SK-N-SH treated with all-trans-retinoic acid at 6 μM for 48 hours (cell line): ENCODE measurements at regions not wholly inside any gene's neighbourhood (a gene's known extent, or its start where the extent isn't known, plus 50 kb on each side); places are given as distances from the start of the nearest gene placed in this dataset.

ENCODE experiments used
- ATAC-seq: fragments of 200-7000 bp; cut with Tn5 transposase; 3 replicates; pipeline ENCODE4 v1.9.1; 2020; ENCODE audit warnings: mild to moderate bottlenecking, moderate library complexity
- ARNTL ChIP-seq: fragments of 450-650 bp; formaldehyde crosslinking; IDR thresholded peaks from 2 replicates; pipeline ENCODE4 v1.5.0; 2020; ENCODE audit warnings: low read depth, mild to moderate bottlenecking, moderate library complexity, borderline replicate concordance
- BACH2 ChIP-seq: fragments of 250-450 bp; sonication (Bioruptor Pico); IDR thresholded peaks from 2 replicates; pipeline ENCODE4 v1.9.0; 2021; ENCODE audit warnings: mild to moderate bottlenecking, borderline replicate concordance
- CSDC2 ChIP-seq: fragments of 250-450 bp; sonication (Bioruptor Pico); IDR thresholded peaks from 2 replicates; pipeline ENCODE4 v1.5.0; 2020; ENCODE audit warnings: mild to moderate bottlenecking, moderate library complexity
- ESRRG ChIP-seq: fragments of 250-450 bp; sonication (Bioruptor Pico); IDR thresholded peaks from 2 replicates; pipeline ENCODE4 v1.6.1; 2021; ENCODE audit warnings: mild to moderate bottlenecking
- GLIS3 ChIP-seq: fragments of 250-450 bp; sonication (Bioruptor Pico); IDR thresholded peaks from 2 replicates; pipeline ENCODE4 v1.5.0; 2020; ENCODE audit warnings: mild to moderate bottlenecking, moderate library complexity
- ISL1 ChIP-seq: fragments of 250-450 bp; sonication (Bioruptor Pico); IDR thresholded peaks from 2 replicates; pipeline ENCODE4 v2.1.2; 2022; ENCODE audit warnings: mild to moderate bottlenecking, moderate library complexity
- OSR1 ChIP-seq: fragments of 250-450 bp; sonication (Bioruptor Pico); IDR thresholded peaks from 2 replicates; pipeline ENCODE4 v1.8.0; 2022; ENCODE audit warnings: moderate library complexity, mild to moderate bottlenecking, inconsistent platforms
- PATZ1 ChIP-seq: fragments of 250-450 bp; sonication (Bioruptor Pico); IDR thresholded peaks from 2 replicates; pipeline ENCODE4 v1.8.0; 2020; ENCODE audit warnings: mild to moderate bottlenecking, moderate library complexity, borderline replicate concordance
- POU6F1 ChIP-seq: fragments of 250-450 bp; sonication (Bioruptor Pico); IDR thresholded peaks from 2 replicates; pipeline ENCODE4 v1.8.0; 2021; ENCODE audit warnings: low read depth, mild to moderate bottlenecking, moderate library complexity, borderline replicate concordance
- PPARA ChIP-seq: fragments of 250-450 bp; sonication (Bioruptor Pico); IDR thresholded peaks from 2 replicates; pipeline ENCODE4 v1.5.0; 2020; ENCODE audit warnings: mild to moderate bottlenecking, borderline replicate concordance
- RARB ChIP-seq: fragments of 250-450 bp; sonication (Bioruptor Pico); IDR thresholded peaks from 2 replicates; pipeline ENCODE4 v1.8.0; 2021; ENCODE audit warnings: mild to moderate bottlenecking, moderate library complexity
- SNAI2 ChIP-seq: fragments of 250-450 bp; sonication (Bioruptor Pico); IDR thresholded peaks from 2 replicates; pipeline ENCODE4 v1.5.0; 2020; ENCODE audit warnings: mild to moderate bottlenecking, moderate library complexity
- TCF4 ChIP-seq: fragments of 250-450 bp; sonication (Bioruptor Pico); IDR thresholded peaks from 2 replicates; pipeline ENCODE4 v1.8.0; 2021; ENCODE audit warnings: mild to moderate bottlenecking, moderate library complexity, borderline replicate concordance
- TSHZ2 ChIP-seq: fragments of 250-450 bp; sonication (Bioruptor Pico); IDR thresholded peaks from 2 replicates; pipeline ENCODE4 v1.5.0; 2020; ENCODE audit warnings: mild to moderate bottlenecking, moderate library complexity
- ZC3H10 ChIP-seq: fragments of 250-450 bp; sonication (Bioruptor Pico); IDR thresholded peaks from 2 replicates; pipeline ENCODE4 v1.5.1; 2021; ENCODE audit warnings: mild to moderate bottlenecking, moderate library complexity
- ZFP30 ChIP-seq: fragments of 450-650 bp; formaldehyde crosslinking; IDR thresholded peaks from 2 replicates; pipeline ENCODE4 v1.5.0; 2022; ENCODE audit warnings: mild to moderate bottlenecking, moderate library complexity
- ZNF565 ChIP-seq: fragments of 450-650 bp; formaldehyde crosslinking; conservative IDR thresholded peaks from 2 replicates; pipeline ENCODE4 v1.5.0; 2020; ENCODE audit warnings: low read depth, mild to moderate bottlenecking, moderate library complexity
- ZNF70 ChIP-seq: fragments of 450-650 bp; formaldehyde crosslinking; IDR thresholded peaks from 2 replicates; pipeline ENCODE4 v1.5.0; 2020; ENCODE audit warnings: mild to moderate bottlenecking, moderate library complexity
- ZNF8 ChIP-seq: fragments of 450-650 bp; formaldehyde crosslinking; IDR thresholded peaks from 2 replicates; pipeline ENCODE4 v1.5.0; 2020; ENCODE audit warnings: mild to moderate bottlenecking, moderate library complexity
- TF ChIP-seq, protein P1 (sequence below): fragments of 250-450 bp; sonication (Bioruptor Pico); IDR thresholded peaks from 2 replicates; pipeline ENCODE4 v1.5.1; 2021; ENCODE audit warnings: mild to moderate bottlenecking, moderate library complexity
- TF ChIP-seq, protein P2 (sequence below): fragments of 250-450 bp; sonication (Bioruptor Pico); IDR thresholded peaks from 2 replicates; pipeline ENCODE4 v1.5.1; 2020; ENCODE audit warnings: low read depth, mild to moderate bottlenecking, moderate library complexity

DNA sequence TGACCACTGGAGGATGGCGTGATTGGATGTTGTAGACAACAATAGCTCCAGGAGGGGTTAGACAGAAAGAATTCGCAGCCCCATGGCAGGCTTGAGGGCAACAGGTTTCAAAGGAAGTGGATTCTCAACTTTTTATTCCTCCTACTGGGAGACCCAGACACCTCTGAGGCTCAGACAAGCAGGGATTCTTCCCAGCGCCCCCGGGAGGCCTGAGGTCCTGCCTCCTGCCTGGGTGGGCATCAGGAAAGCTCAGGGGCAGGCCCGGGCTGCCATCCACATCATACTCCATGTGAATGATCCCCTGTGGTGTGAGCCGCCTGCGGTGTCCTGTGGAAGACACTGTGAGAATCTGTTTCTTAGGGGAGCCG is 203.5 kb downstream of the CYP26B1 start:
- TF ChIP-seq ZNF8 (CRISPR knock-in tag) = no peak
- TF ChIP-seq TSHZ2 (CRISPR knock-in tag) = no peak
- no peak for TF ChIP-seq ZC3H10 (CRISPR knock-in tag)
- no peak for TF ChIP-seq OSR1 (CRISPR knock-in tag)
- TF ChIP-seq CSDC2 (CRISPR knock-in tag) = no peak
- TF ChIP-seq ZNF565 = no peak
- no peak for TF ChIP-seq ISL1 (CRISPR knock-in tag)
- TF ChIP-seq, protein P1, sequence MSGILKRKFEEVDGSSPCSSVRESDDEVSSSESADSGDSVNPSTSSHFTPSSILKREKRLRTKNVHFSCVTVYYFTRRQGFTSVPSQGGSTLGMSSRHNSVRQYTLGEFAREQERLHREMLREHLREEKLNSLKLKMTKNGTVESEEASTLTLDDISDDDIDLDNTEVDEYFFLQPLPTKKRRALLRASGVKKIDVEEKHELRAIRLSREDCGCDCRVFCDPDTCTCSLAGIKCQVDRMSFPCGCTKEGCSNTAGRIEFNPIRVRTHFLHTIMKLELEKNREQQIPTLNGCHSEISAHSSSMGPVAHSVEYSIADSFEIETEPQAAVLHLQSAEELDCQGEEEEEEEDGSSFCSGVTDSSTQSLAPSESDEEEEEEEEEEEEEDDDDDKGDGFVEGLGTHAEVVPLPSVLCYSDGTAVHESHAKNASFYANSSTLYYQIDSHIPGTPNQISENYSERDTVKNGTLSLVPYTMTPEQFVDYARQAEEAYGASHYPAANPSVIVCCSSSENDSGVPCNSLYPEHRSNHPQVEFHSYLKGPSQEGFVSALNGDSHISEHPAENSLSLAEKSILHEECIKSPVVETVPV (CRISPR knock-in tag) = no peak
- TF ChIP-seq ESRRG (CRISPR knock-in tag) = no peak
- no peak for TF ChIP-seq BACH2 (CRISPR knock-in tag)
- no peak for TF ChIP-seq TCF4
- no peak for TF ChIP-seq ARNTL (CRISPR knock-in tag)
- no peak for TF ChIP-seq POU6F1 (CRISPR knock-in tag)
- TF ChIP-seq, protein P2, sequence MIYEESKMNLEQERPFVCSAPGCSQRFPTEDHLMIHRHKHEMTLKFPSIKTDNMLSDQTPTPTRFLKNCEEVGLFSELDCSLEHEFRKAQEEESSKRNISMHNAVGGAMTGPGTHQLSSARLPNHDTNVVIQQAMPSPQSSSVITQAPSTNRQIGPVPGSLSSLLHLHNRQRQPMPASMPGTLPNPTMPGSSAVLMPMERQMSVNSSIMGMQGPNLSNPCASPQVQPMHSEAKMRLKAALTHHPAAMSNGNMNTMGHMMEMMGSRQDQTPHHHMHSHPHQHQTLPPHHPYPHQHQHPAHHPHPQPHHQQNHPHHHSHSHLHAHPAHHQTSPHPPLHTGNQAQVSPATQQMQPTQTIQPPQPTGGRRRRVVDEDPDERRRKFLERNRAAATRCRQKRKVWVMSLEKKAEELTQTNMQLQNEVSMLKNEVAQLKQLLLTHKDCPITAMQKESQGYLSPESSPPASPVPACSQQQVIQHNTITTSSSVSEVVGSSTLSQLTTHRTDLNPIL (CRISPR knock-in tag) = no peak
- no peak for TF ChIP-seq ZFP30 (CRISPR knock-in tag)
- TF ChIP-seq PATZ1 (CRISPR knock-in tag) = no peak
- ATAC-seq = no peak

GRCh38 chr2:71943238-71944182 is 204.2 kb downstream of the CYP26B1 start:
- ATAC-seq = no peak
- TF ChIP-seq PPARA (CRISPR knock-in tag) (no peak), TCF4 (no peak), OSR1 (CRISPR knock-in tag) (no peak), SNAI2 (no peak), POU6F1 (CRISPR knock-in tag) (no peak), BACH2 (CRISPR knock-in tag) (no peak), ZNF70 (CRISPR knock-in tag) (no peak), GLIS3 (CRISPR knock-in tag) (no peak), TSHZ2 (CRISPR knock-in tag) (no peak), ESRRG (CRISPR knock-in tag) (no peak), ZFP30 (CRISPR knock-in tag) (no peak), RARB (CRISPR knock-in tag) (no peak), ZNF565 (no peak), ZNF8 (CRISPR knock-in tag) (no peak)
- TF ChIP-seq, protein P2 (CRISPR knock-in tag) = no peak
